IPS DF 4.7 (cell line): ENCODE measurements at regions not wholly inside any gene's neighbourhood (a gene's known extent, or its start where the extent isn't known, plus 50 kb on each side); places are given as distances from the start of the nearest gene placed in this dataset.
"Not testable (repeated sequence)": the region's sequence is repeated elsewhere in the genome, so short reads cannot be mapped to it uniquely, and the experiment has no call there.

Source experiments
- DNase-seq: peaks from one replicate; pipeline ENCODE4 v3.0.0-alpha.2; 2013; ENCODE audit warnings: low spot score; ENCODE audit errors: extremely low read depth

GRCh38 chr1:221972276-221973235, 230.7 kb upstream of the DUSP10 start:
- no peak for DNase-seq

GRCh38 chr1:221971035-221971434, 229.1 kb upstream of the DUSP10 start:
- not testable (repeated sequence) for DNase-seq

DNA sequence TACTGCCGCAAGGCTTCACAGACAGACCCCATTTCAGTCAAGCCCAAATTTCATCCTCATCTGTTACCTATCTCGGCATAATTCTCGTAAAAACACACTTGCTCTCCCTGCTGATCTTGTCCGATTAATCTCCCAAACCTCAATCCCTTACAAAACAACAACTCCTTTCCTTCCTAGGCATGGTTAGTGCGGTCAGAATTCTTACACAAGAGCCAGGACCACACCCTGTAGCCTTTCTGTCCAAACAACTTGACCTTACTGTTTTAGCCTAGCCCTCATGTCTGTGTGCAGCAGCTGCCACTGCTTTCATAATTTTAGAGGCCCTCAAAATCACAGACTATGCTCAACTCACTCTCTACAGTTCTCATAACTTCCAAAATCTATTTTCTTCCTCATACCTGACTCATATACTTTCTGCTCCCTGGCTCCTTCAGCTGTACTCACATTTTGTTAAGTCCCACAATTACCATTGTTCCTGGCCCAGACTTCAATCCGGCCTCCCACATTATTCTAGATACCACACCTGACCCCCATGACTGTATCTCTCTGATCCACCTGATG, 227.5 kb upstream of the DUSP10 start:
- DNase-seq: not testable (repeated sequence)

GRCh38 chr1:221967538-221967937, 225.6 kb upstream of the DUSP10 start:
- not testable (repeated sequence) for DNase-seq

DNA sequence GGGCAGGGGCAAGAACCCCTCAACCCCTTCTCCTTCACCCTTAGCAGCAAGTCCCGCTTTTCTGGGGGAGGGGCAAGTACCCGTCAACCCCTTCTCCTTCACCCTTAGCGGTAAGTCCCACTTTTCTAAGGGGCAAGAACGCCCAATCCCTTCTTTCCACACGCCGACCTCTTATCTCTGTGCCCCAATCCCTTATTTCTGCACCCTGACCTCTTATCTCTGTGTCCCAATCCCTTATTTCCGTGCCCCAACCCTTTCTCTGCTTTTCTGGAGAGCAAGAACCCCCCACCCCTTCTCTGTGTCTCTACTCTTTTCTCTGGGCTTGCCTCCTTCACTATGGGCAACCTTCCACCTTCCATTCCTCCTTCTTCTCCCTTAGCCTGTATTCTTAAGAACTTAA, 225.0 kb upstream of the DUSP10 start:
- DNase-seq: not testable (repeated sequence)

DNA sequence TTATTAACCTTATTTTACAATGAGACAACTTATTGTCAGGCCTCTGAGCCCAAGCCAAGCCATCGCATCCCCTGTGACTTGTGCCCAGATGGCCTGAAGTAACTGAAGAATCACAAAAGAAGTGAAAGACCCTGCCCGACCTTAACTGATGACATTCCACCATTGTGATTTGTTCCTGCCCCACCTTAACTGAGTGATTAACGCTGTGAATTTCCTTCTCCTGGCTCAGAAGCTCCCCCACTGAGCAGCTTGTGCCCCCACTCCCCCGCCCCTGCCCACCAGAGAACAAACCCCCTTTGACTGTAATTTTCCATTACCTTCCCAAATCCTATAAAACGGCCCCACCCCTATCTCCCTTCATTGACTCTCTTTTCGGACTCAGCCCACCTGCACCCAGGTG, 224.0 kb upstream of the DUSP10 start:
- not testable (repeated sequence) for DNase-seq

DNA sequence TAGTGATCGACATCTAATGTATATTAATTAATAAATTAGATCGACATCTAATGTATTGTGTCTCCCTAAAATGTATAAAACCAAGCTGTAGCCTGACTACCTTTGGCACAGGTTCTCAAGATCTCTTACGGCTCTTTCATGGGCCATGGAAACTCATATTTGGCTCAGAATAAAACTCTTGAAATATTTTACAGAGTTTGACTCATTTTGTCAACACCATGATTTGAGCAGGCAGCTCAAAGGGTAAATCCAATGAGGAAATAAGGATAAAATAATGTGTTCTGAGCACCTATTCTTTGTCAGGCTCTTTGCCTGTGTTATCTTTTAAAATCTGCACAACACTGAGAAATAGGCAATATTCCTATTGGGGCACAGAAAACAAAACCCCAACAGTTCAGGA, 223.4 kb upstream of the DUSP10 start:
- DNase-seq: no peak

DNA sequence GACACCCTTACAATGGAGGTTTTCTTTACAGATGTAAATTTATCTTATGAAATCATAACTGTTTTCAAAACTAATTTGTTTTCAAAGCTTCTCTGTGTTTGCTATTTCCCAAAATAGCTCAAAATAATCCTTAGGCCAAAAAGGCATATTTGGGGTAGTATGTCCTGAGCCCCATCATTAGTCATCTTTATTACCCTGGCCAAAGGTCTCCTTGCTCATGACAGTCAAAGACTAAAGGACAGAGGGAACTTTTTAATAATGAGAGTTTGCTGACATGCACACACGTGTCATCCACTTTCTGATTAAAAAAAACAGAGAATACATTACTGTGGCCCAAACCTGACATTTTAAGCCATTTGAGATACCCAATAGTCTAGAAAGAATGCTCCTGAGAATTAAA, 221.9 kb upstream of the DUSP10 start:
- no peak for DNase-seq

GRCh38 chr1:221962385-221962784, 220.5 kb upstream of the DUSP10 start:
- no peak for DNase-seq

DNA sequence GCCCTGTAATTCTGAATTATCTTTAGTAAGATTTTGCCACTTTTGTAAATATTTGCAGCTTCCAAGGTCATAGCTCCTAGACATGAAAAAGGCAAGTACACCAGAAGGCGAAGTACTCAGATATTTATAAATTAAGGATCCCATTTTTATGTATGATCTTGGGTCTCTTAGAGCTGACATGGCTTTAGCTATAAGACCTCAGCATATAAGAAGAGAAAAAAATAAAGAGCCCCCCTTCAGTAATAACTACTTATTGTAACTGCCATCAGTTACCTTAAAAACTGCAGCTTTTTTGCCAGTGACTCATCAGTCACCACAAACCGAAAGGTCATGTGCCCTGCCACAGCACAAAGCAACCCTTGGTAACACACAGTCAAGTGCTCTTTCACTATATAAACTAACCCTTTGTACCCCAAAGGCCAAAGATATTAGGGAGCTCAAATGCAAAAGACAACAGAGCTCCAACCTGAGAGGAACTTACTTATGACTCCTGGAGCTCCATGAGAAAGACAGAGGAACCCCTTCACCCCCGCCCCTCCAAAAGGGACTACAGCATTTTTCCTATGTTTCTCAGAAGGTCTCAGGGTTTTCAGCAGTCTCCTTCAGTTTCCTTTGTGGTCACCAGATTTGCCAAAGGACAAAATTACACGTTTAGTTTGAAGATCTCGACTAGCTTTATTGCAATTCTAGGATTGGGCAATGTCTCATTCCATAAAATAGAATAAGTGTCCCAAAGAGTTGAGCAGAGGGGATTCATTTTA, 219.8 kb upstream of the DUSP10 start:
- no peak for DNase-seq

- not testable (repeated sequence) for DNase-seq
Observed at GRCh38 chr1:221958161-221958562, 216.3 kb upstream of the DUSP10 start.

- DNase-seq: not testable (repeated sequence)
Observed at GRCh38 chr1:221957350-221957749, 215.5 kb upstream of the DUSP10 start.

DNA sequence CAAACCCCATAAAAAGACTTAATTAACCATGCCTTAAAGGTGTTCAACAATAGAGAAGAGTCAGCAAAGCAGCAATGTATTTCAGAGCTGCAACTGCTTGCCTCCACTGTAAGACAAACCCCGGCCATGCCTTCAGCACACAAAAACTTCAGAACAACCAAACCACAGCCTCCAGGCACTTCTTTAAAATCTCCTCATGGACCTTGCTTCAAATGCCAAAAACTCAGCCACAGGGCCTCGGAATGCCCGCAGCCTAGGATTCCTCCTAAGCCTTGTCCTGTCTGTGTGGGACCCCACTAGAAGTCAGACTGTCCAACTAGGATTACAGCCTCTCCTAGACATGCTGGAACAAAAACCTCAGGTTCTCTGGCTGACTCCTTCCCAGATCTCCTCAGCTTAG, 208.1 kb upstream of the DUSP10 start:
- no peak for DNase-seq

DNA sequence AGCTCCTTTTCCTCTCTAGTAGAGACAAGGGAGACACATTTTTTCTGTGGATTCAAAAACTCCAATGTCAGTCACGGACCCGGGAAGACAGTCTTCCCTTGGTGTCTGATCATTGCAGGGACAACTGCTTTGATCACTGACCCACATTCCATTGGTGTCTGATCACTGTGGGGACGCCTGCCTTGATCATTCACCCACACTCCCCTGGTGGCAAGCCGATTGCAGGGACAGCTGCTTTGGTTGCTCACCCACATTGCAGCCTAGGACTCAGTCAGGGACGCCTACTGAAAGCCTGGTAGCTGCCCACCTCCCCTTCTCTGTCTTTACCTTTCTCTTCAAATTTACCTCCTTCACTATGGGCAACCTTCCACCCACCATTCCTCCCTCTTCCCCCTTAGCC, 206.6 kb upstream of the DUSP10 start:
- DNase-seq: no peak

DNA sequence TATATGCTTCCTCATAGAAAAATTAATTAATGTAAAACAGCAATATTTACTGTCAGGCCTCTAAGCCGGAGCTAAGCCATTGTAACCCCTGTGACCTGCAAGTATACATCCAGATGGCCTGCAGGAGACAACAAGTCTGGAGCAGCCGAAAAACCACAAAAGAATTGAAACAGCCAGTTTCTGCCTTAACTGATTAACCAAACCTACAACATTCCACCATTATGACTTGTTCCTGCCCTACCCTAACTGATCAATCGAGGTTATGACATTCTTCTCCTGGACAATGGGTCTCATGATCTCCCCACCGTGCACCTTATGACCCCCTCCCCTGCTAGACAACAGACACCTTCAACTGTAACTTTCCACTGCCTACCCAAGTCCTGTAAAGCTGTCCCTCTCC, 205.8 kb upstream of the DUSP10 start:
- no peak for DNase-seq

DNA sequence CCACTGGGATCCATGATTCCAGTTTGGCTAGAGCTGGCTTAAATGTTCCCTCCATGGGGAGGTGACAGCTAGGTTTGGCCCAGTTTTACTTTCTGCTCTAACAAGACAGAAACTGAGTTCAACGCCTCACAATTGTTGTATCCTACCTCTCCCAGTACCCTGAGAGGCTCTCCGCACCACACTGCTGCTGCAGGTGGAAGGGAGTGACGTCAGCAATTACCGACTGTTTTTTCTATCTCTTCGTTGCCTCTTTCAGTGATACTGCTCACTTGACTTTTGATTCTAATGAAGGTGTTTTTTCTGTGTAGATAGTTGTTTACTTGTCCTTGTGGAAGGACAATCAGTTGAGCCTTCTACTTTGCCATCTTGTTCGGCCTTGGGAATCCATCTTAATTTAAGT, 204.9 kb upstream of the DUSP10 start:
- no peak for DNase-seq

GRCh38 chr1:221945669-221946068, 203.8 kb upstream of the DUSP10 start:
- no peak for DNase-seq

GRCh38 chr1:221944247-221944870, 202.5 kb upstream of the DUSP10 start:
- no peak for DNase-seq

- no peak for DNase-seq
Observed at GRCh38 chr1:221940631-221941030, 198.7 kb upstream of the DUSP10 start.

- DNase-seq: no peak
Observed at GRCh38 chr1:221939607-221940006, 197.7 kb upstream of the DUSP10 start.

GRCh38 chr1:221937155-221937953, 195.5 kb upstream of the DUSP10 start:
- no peak for DNase-seq
